ENCODE measurements at regions not wholly inside any gene's neighbourhood (a gene's known extent, or its start where the extent isn't known, plus 50 kb on each side); places are given as distances from the start of the nearest gene placed in this dataset.
"Not testable (repeated sequence)": the region's sequence is repeated elsewhere in the genome, so short reads cannot be mapped to it uniquely, and the experiment has no call there.

DNA sequence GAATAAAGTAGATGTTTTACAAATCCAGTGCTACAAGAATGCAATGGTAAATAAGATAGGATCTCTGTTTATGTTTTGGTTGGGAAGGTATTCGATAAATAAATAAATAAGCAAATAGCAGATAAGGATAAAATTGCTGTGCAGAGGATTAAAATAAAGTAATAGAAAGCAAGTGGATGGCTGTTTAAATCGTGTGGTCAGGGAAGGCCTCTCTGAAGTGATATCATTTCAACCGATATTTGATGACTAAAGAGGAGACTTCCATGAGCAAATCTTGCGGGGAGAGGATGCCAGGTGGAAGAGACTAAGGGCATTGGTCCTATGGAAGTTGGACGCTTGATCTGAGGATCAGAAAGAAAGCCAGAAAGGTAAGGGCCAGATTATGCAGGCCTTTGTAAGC lies 92.0 kb upstream of the CCN2 start:
- Histone ChIP-seq H3K9me3 (ENCODE audit: insufficient read depth, low read length) (no peaks in the 10 kb centered on the region), H3K4me1 (ENCODE audit: insufficient read depth, insufficient read length) (no peaks in the 10 kb centered on the region), H3K9ac (ENCODE audit: insufficient read length, low read depth) (no peak overlapping the region), H3K36me3 (ENCODE audit: insufficient read depth, insufficient read length, low read length) (no peaks in the 10 kb centered on the region), H3K4me3 (ENCODE audit: insufficient read length, low read depth) (no peak overlapping the region), H3K27me3 (ENCODE audit: insufficient read depth, insufficient read length) (no peaks in the 10 kb centered on the region)
- DNase-seq (ENCODE audit: low read depth, low spot score) = no peak
- TF ChIP-seq ZNF274 (IDR thresholded peaks at IDR 0.05; ENCODE audit: low read depth, low read length) (no peak), YY1 (IDR thresholded peaks at IDR 0.05; ENCODE audit: insufficient read depth, insufficient read length) (no peak), SUZ12 (IDR thresholded peaks at IDR 0.05; ENCODE audit: extremely low read depth, insufficient read depth, insufficient read length) (no peak)

DNA sequence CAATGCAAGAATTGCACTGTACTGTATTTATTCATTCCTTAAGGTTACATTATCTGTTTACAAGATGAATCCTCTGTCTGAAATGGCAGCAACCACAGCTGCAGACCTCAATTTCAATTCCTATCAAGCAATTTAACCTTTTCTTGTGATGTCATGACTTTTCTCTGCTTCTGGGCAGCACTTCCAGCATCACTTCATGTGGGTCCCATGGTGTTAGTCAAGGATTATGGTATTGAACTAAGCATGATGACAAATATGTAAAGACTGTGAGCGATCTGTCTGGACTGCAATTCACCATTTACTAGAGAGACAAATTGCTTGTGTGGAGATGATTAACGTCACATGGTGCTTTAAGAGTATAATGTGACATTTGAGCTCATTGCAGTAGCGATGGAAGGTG lies 90.5 kb upstream of the CCN2 start:
- Histone ChIP-seq H3K4me3 (ENCODE audit: insufficient read length, low read depth) (no peak overlapping the region), H3K4me1 (ENCODE audit: insufficient read depth, insufficient read length) (no peaks in the 10 kb centered on the region), H3K27me3 (ENCODE audit: insufficient read depth, insufficient read length) (no peaks in the 10 kb centered on the region), H3K9me3 (ENCODE audit: insufficient read depth, low read length) (no peaks in the 10 kb centered on the region), H3K36me3 (ENCODE audit: insufficient read depth, insufficient read length, low read length) (no peaks in the 10 kb centered on the region), H3K9ac (ENCODE audit: insufficient read length, low read depth) (no peak overlapping the region)
- DNase-seq (ENCODE audit: low read depth, low spot score) = no peak
- TF ChIP-seq SUZ12 (IDR thresholded peaks at IDR 0.05; ENCODE audit: extremely low read depth, insufficient read depth, insufficient read length) (no peak), YY1 (IDR thresholded peaks at IDR 0.05; ENCODE audit: insufficient read depth, insufficient read length) (no peak), ZNF274 (IDR thresholded peaks at IDR 0.05; ENCODE audit: low read depth, low read length) (no peak)

DNA sequence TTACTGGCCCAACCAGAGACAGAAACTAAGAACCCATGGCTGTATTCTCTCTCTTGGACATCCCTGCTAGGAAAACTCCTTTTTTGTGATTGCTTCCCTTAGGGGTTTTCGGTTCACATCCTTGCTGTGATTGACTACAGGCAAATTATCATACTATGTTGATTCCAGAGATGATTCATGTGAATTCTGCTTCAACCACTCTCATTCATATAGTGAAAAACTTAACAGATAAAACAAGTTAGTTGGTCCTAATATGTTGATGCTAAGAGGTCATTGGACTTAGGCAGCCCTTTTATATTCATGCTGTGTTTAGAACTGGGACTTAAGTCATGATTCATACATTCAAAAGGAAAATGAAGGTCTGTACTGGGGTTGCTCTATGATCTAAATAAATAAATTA lies 76.9 kb upstream of the CCN2 start:
- Histone ChIP-seq H3K9me3 (ENCODE audit: insufficient read depth, low read length) (no peaks in the 10 kb centered on the region), H3K4me3 (ENCODE audit: insufficient read length, low read depth) (no peak overlapping the region), H3K4me1 (ENCODE audit: insufficient read depth, insufficient read length) (no peaks in the 10 kb centered on the region), H3K9ac (ENCODE audit: insufficient read length, low read depth) (no peak overlapping the region), H3K27me3 (ENCODE audit: insufficient read depth, insufficient read length) (no peaks in the 10 kb centered on the region), H3K36me3 (ENCODE audit: insufficient read depth, insufficient read length, low read length) (no peaks in the 10 kb centered on the region)
- DNase-seq (ENCODE audit: low read depth, low spot score) = no peak
- TF ChIP-seq ZNF274 (IDR thresholded peaks at IDR 0.05; ENCODE audit: low read depth, low read length) (no peak), SUZ12 (IDR thresholded peaks at IDR 0.05; ENCODE audit: extremely low read depth, insufficient read depth, insufficient read length) (no peak), YY1 (IDR thresholded peaks at IDR 0.05; ENCODE audit: insufficient read depth, insufficient read length) (no peak)

DNA sequence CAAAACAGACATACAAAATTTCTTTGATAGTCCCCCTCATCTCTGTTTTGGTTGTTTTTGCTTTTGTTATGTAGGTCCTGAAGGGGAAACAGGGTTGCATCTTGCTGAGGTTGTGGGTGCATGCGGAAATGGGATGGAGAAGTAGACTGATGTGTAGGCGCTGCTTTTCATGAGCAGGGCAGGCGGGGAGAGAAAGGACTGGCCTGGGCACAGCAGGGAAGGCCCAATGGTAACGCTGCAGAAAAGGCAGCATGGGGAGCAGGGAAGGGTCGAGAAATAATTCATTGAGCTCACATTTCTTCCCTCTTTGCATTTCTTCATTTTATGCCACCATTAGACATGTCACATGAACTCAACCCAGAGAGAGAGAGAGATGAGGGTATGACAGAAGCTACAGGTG lies 74.3 kb upstream of the CCN2 start:
- H3K9ac ChIP-seq (ENCODE audit: insufficient read length, low read depth) = no peak overlapping the region
- no peaks in the 10 kb centered on the region for H3K9me3 ChIP-seq (ENCODE audit: insufficient read depth, low read length)
- H3K4me3 ChIP-seq (ENCODE audit: insufficient read length, low read depth) = no peak overlapping the region
- H3K36me3 ChIP-seq (ENCODE audit: insufficient read depth, insufficient read length, low read length) = no peaks in the 10 kb centered on the region
- no peak for TF ChIP-seq ZNF274 (IDR thresholded peaks at IDR 0.05; ENCODE audit: low read depth, low read length)
- no peaks in the 10 kb centered on the region for H3K27me3 ChIP-seq (ENCODE audit: insufficient read depth, insufficient read length)
- no peak for DNase-seq (ENCODE audit: low read depth, low spot score)
- no peaks in the 10 kb centered on the region for H3K4me1 ChIP-seq (ENCODE audit: insufficient read depth, insufficient read length)

DNA sequence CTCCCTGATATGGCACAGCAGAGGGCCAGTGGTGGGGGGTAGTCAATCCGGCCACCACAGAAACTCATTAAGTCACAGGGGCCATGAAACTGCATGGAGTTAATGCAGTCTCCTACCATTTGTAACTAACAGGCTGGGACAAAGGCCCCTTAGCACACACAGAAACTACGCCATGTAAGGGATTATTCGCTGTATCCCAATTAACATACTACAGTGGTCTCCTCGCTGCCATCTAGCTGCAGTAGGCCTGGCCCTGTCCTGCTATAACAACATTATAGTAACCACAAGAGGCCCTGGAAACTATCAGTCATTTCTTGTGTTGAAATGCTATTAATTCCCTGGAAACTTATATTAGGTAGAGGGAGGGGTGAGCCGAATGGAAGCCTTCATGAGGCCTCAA lies 72.3 kb upstream of the CCN2 start:
- no peaks in the 10 kb centered on the region for H3K36me3 ChIP-seq (ENCODE audit: insufficient read depth, insufficient read length, low read length)
- no peak for TF ChIP-seq YY1 (IDR thresholded peaks at IDR 0.05; ENCODE audit: insufficient read depth, insufficient read length)
- no peak for TF ChIP-seq SUZ12 (IDR thresholded peaks at IDR 0.05; ENCODE audit: extremely low read depth, insufficient read depth, insufficient read length)
- no peak for TF ChIP-seq ZNF274 (IDR thresholded peaks at IDR 0.05; ENCODE audit: low read depth, low read length)
- no peak overlapping the region for H3K9ac ChIP-seq (ENCODE audit: insufficient read length, low read depth)
- no peak for DNase-seq (ENCODE audit: low read depth, low spot score)
- no peaks in the 10 kb centered on the region for H3K9me3 ChIP-seq (ENCODE audit: insufficient read depth, low read length)
- no peak overlapping the region for H3K4me3 ChIP-seq (ENCODE audit: insufficient read length, low read depth)
- no peaks in the 10 kb centered on the region for H3K4me1 ChIP-seq (ENCODE audit: insufficient read depth, insufficient read length)
- no peaks in the 10 kb centered on the region for H3K27me3 ChIP-seq (ENCODE audit: insufficient read depth, insufficient read length)

DNA sequence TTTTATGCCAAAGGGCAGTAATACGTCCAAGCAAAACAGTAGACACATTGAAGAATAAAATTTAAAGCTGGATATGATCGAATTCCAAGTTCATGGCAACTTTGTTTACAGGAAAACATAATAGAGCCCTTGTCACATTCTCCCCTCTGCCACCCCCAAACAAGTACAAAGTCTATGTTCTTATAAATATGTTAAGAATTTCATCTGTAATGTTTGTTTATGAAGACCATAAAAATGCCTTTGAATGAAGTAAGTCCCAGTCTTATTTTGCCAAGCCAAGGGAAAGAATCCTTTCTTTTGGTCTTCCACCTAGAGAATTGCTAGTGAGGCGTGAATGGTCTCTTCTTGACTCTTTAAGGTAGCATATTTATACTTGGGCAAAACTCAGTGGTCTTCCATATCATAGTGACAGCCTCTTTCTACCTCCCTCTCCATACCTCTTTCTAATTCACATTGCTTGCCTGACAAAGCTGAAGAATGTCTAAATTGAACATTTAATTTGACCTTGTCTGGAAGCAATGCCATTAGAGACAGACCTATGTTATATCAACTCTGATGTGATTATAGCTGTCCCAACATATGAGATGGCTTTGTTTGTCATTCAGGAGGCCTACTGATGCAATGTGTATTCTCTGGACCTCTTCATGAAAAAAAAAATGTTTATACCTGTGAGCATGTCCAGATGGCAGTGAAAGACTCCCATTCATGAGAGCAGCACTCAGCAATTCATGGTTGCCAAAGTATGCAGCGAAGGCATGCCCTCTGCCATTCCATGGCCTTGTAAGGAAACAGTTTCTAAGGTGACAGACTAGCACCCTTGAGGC lies 70.6 kb upstream of the CCN2 start:
- Histone ChIP-seq H3K36me3 (ENCODE audit: insufficient read depth, insufficient read length, low read length) (no peaks in the 10 kb centered on the region), H3K27me3 (ENCODE audit: insufficient read depth, insufficient read length) (no peaks in the 10 kb centered on the region), H3K9me3 (ENCODE audit: insufficient read depth, low read length) (no peaks in the 10 kb centered on the region), H3K4me3 (ENCODE audit: insufficient read length, low read depth) (no peak overlapping the region), H3K9ac (ENCODE audit: insufficient read length, low read depth) (no peak overlapping the region), H3K4me1 (ENCODE audit: insufficient read depth, insufficient read length) (no peaks in the 10 kb centered on the region)
- no peak for DNase-seq (ENCODE audit: low read depth, low spot score)
- TF ChIP-seq YY1 (IDR thresholded peaks at IDR 0.05; ENCODE audit: insufficient read depth, insufficient read length) (no peak), SUZ12 (IDR thresholded peaks at IDR 0.05; ENCODE audit: extremely low read depth, insufficient read depth, insufficient read length) (no peak), ZNF274 (IDR thresholded peaks at IDR 0.05; ENCODE audit: low read depth, low read length) (no peak)

DNA sequence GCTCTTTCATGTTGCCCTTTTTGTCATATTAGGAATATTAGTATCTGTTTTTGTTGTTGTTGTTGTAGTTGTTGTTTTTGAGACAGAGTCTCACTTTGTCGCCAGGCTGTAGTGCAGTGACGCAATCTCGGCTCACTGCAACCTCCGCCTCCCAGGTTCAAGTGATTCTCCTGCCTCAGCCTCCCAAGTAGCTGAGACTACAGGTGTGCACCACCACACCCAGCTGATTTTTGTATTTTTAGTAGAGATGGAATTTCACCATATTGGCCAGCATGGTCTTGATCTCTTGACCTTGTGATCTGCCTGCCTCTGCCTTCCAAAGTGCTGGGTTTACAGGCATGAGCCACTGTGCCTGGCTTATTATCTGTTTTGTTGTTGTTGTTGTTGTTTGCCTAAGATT lies 69.7 kb upstream of the CCN2 start:
- H3K4me3 ChIP-seq (ENCODE audit: insufficient read length, low read depth); H3K36me3 ChIP-seq (ENCODE audit: insufficient read depth, insufficient read length, low read length); H3K4me1 ChIP-seq (ENCODE audit: insufficient read depth, insufficient read length); H3K9me3 ChIP-seq (ENCODE audit: insufficient read depth, low read length); DNase-seq (ENCODE audit: low read depth, low spot score); H3K27me3 ChIP-seq (ENCODE audit: insufficient read depth, insufficient read length); H3K9ac ChIP-seq (ENCODE audit: insufficient read length, low read depth): not testable (repeated sequence)
